ENCODE measurements at regions not wholly inside any gene's neighbourhood (a gene's known extent, or its start where the extent isn't known, plus 50 kb on each side); places are given as distances from the start of the nearest gene placed in this dataset.
"Not testable (repeated sequence)": the region's sequence is repeated elsewhere in the genome, so short reads cannot be mapped to it uniquely, and the experiment has no call there.

DNA sequence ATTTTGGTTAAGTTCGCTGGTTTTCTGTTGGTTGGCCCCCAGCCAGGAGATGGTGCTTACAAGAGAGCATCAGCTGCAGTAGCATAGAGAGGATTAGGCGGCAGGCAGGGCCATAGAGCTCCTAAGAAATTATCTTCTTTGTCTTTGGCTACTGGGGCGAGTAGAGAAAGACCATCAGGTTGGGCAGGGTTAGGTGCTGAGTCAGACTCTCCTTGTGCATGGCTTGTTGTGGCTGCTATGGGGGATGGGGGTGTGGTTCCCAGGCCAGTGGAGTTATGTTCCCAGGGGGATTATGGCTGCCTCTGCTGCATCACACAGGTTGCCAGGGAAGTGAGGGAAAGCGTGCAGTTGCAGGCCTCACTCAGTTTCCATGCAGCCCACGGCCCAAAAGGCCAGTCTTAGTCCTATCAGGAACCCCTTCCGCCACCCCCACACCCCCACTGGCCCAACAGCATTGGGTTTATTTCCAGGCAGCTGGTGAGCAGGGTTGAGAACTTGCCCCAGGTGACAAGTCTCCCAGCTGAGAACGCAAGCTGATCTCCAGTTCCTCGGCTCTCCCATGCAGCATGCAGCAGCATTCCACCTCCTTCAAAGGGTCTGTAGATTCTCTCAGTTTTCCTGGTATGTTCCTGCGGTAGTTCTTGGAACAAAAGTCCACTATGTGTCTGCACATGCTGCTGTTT, 243.7 kb downstream of the UTRN start:
- H3K4me1 Mint-ChIP-seq (ENCODE audit: low read depth): peaks cover 18% of the 10 kb centered on the region
- no peak overlapping the region for H3K27ac Mint-ChIP-seq
- ATAC-seq (ENCODE audit: poor library complexity) (no peak), DNase-seq (no peak)
- H3K9me3 ChIP-seq (ENCODE audit: control insufficient read depth in 1 of 2, insufficient read depth in 1 of 2, low read length in 2 of 2): no peaks in the 10 kb centered on the region
- peaks cover 97% of the 10 kb centered on the region for H3K36me3 Mint-ChIP-seq (ENCODE audit: low read depth)
- H3K27me3 Mint-ChIP-seq: no peaks in the 10 kb centered on the region
- H3K4me3 Mint-ChIP-seq: no peak overlapping the region
- H3K9me3 Mint-ChIP-seq: no peaks in the 10 kb centered on the region
- TF ChIP-seq, protein P1, sequence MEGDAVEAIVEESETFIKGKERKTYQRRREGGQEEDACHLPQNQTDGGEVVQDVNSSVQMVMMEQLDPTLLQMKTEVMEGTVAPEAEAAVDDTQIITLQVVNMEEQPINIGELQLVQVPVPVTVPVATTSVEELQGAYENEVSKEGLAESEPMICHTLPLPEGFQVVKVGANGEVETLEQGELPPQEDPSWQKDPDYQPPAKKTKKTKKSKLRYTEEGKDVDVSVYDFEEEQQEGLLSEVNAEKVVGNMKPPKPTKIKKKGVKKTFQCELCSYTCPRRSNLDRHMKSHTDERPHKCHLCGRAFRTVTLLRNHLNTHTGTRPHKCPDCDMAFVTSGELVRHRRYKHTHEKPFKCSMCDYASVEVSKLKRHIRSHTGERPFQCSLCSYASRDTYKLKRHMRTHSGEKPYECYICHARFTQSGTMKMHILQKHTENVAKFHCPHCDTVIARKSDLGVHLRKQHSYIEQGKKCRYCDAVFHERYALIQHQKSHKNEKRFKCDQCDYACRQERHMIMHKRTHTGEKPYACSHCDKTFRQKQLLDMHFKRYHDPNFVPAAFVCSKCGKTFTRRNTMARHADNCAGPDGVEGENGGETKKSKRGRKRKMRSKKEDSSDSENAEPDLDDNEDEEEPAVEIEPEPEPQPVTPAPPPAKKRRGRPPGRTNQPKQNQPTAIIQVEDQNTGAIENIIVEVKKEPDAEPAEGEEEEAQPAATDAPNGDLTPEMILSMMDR (IDR thresholded peaks at IDR 0.05): no peak
- intact Hi-C loops (cut with DNase I, micrococcal nuclease): no loop called here
- no peak overlapping the region for H3K4me3 ChIP-seq (ENCODE audit: low read length)
- ChIA-PET POLR2A (no interaction called here), CTCF (no interaction called here)
- no peaks in the 10 kb centered on the region for H3K27me3 ChIP-seq (ENCODE audit: control insufficient read depth in 1 of 2, insufficient read depth in 2 of 2, low read length in 2 of 2)
- peaks cover 73% of the 10 kb centered on the region for H3K36me3 ChIP-seq (ENCODE audit: insufficient read depth, low read length)
- H3K27ac ChIP-seq (ENCODE audit: low read depth in 1 of 2, low read length in 2 of 2): no peak overlapping the region
- no peaks in the 10 kb centered on the region for H3K4me1 ChIP-seq (ENCODE audit: insufficient read depth, low read length)

DNA sequence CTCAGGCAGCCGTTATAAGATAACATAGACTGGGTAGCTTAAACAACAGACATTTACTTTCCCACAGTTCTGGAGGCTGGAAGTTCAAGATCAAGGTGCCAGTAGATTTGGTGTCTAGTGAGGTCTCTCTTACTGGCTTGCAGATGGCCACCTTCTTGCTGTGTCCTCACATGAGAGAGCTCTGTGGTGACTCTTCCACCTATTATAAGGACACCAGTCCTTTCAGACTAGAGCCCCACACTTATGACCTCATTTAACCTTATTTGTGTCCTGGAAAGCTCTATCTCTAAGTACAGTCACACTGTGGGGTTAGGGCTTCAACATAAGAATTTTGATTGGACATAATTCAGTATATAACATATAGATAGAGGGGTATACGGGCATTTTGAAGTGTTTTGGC, 245.0 kb downstream of the UTRN start:
- ChIA-PET POLR2A (no interaction called here), CTCF (no interaction called here)
- Mint-ChIP-seq H3K9me3 (no peaks in the 10 kb centered on the region), H3K36me3 (ENCODE audit: low read depth) (peaks cover 97% of the 10 kb centered on the region), H3K4me3 (no peak overlapping the region), H3K27me3 (no peaks in the 10 kb centered on the region), H3K4me1 (ENCODE audit: low read depth) (peaks cover 16% of the 10 kb centered on the region), H3K27ac (no peak overlapping the region)
- ATAC-seq (ENCODE audit: poor library complexity) (no peak), DNase-seq (no peak)
- H3K4me3 ChIP-seq (ENCODE audit: low read length): no peak overlapping the region
- no peak overlapping the region for H3K27ac ChIP-seq (ENCODE audit: low read depth in 1 of 2, low read length in 2 of 2)
- intact Hi-C loops (cut with DNase I, micrococcal nuclease): no loop called here
- H3K27me3 ChIP-seq (ENCODE audit: control insufficient read depth in 1 of 2, insufficient read depth in 2 of 2, low read length in 2 of 2): no peaks in the 10 kb centered on the region
- H3K36me3 ChIP-seq (ENCODE audit: insufficient read depth, low read length): peaks cover 80% of the 10 kb centered on the region
- no peaks in the 10 kb centered on the region for H3K9me3 ChIP-seq (ENCODE audit: control insufficient read depth in 1 of 2, insufficient read depth in 1 of 2, low read length in 2 of 2)
- no peaks in the 10 kb centered on the region for H3K4me1 ChIP-seq (ENCODE audit: insufficient read depth, low read length)
- TF ChIP-seq, protein P1 (IDR thresholded peaks at IDR 0.05): no peak

DNA sequence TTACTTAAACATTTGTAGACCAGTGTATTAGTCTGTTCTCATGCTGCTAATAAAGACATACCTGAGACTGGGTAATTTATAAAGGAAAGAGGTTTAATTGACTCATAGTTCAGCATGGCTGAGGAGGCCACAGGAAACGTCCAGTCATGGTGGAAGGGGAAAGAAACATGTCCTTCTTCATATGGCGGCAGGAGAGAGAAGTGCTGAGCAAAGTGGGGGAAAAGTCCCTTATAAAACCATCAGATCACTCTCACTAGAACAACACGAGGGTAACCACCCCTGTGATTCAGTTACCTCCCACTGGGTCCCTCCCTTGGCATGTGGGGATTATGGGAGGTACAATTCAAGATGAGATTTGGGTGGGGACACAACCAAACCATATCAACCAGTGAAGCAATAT, 247.1 kb downstream of the UTRN start:
- H3K4me3 Mint-ChIP-seq; CTCF ChIA-PET; DNase-seq; H3K27ac Mint-ChIP-seq; H3K27me3 ChIP-seq (ENCODE audit: control insufficient read depth in 1 of 2, insufficient read depth in 2 of 2, low read length in 2 of 2); H3K9me3 ChIP-seq (ENCODE audit: control insufficient read depth in 1 of 2, insufficient read depth in 1 of 2, low read length in 2 of 2); H3K27ac ChIP-seq (ENCODE audit: low read depth in 1 of 2, low read length in 2 of 2); H3K4me1 ChIP-seq (ENCODE audit: insufficient read depth, low read length); H3K9me3 Mint-ChIP-seq; H3K4me1 Mint-ChIP-seq (ENCODE audit: low read depth); intact Hi-C loops (cut with DNase I, micrococcal nuclease); H3K4me3 ChIP-seq (ENCODE audit: low read length); ATAC-seq (ENCODE audit: poor library complexity); H3K27me3 Mint-ChIP-seq: not testable (repeated sequence)
- H3K36me3 ChIP-seq (ENCODE audit: insufficient read depth, low read length): peaks cover 72% of the 10 kb centered on the region
- peaks cover 90% of the 10 kb centered on the region for H3K36me3 Mint-ChIP-seq (ENCODE audit: low read depth)
- POLR2A ChIA-PET: interaction anchor here (0.6 kb wide), 1 partner anchor 204 kb away, joined by 3 read pairs; no protein-coding TSS in a partner anchor

DNA sequence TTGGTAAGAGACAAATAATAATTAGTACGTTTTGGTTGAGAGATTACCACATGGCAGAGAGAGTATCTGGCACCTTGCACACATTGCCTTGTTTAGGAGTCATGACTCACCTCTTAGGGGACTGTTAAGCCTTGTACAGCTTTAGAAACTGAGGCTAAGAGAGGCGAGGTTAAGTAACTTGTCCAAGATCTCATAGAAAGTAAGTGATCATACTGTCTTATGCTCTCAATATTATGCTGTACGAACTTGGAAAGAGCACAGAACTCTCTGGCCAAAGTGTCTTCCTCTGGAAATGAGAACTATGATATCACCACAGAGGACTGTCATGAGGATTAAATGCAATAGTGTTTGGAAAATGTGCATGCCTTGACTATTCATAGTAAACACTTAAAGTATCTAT, 249.0 kb downstream of the UTRN start:
- Histone ChIP-seq H3K4me3 (ENCODE audit: low read length) (no peak overlapping the region), H3K27me3 (ENCODE audit: control insufficient read depth in 1 of 2, insufficient read depth in 2 of 2, low read length in 2 of 2) (no peaks in the 10 kb centered on the region), H3K9me3 (ENCODE audit: control insufficient read depth in 1 of 2, insufficient read depth in 1 of 2, low read length in 2 of 2) (no peaks in the 10 kb centered on the region), H3K36me3 (ENCODE audit: insufficient read depth, low read length) (peaks cover 68% of the 10 kb centered on the region), H3K27ac (ENCODE audit: low read depth in 1 of 2, low read length in 2 of 2) (no peak overlapping the region), H3K4me1 (ENCODE audit: insufficient read depth, low read length) (no peaks in the 10 kb centered on the region)
- Mint-ChIP-seq H3K27me3 (no peaks in the 10 kb centered on the region), H3K4me1 (ENCODE audit: low read depth) (no peaks in the 10 kb centered on the region), H3K9me3 (no peaks in the 10 kb centered on the region), H3K36me3 (ENCODE audit: low read depth) (peaks cover 79% of the 10 kb centered on the region), H3K27ac (no peak overlapping the region), H3K4me3 (no peak overlapping the region)
- DNase-seq: no peak
- intact Hi-C loops (cut with DNase I, micrococcal nuclease): no loop called here
- no peak for ATAC-seq (ENCODE audit: poor library complexity)
- CTCF ChIA-PET: no interaction called here
- POLR2A ChIA-PET: no interaction called here
- TF ChIP-seq, protein P1 (IDR thresholded peaks at IDR 0.05): no peak

Measured in CD4-positive, alpha-beta T cell (primary cell).